ENCODE measurements at regions not wholly inside any gene's neighbourhood (a gene's known extent, or its start where the extent isn't known, plus 50 kb on each side); places are given as distances from the start of the nearest gene placed in this dataset.

DNA sequence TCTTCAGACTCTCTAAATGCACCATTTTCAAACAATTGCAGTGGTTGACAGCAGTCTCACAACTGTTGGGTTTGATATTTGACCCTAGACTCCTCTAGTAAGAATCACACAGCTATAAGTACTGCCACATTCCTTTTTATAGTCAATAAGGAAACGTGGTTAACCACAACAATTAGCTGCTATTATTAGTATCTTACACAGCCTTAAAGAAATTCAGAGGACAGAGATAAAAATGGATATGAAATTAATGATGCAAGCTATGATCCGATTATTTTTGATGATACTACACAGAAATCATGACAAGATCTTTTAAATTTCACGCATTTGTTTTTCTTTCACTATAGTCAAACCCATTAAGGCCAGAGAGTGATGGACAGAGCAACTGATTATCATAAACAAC lies 288.6 kb upstream of the C9orf72 start:
- CTCF ChIA-PET: no interaction called here

DNA sequence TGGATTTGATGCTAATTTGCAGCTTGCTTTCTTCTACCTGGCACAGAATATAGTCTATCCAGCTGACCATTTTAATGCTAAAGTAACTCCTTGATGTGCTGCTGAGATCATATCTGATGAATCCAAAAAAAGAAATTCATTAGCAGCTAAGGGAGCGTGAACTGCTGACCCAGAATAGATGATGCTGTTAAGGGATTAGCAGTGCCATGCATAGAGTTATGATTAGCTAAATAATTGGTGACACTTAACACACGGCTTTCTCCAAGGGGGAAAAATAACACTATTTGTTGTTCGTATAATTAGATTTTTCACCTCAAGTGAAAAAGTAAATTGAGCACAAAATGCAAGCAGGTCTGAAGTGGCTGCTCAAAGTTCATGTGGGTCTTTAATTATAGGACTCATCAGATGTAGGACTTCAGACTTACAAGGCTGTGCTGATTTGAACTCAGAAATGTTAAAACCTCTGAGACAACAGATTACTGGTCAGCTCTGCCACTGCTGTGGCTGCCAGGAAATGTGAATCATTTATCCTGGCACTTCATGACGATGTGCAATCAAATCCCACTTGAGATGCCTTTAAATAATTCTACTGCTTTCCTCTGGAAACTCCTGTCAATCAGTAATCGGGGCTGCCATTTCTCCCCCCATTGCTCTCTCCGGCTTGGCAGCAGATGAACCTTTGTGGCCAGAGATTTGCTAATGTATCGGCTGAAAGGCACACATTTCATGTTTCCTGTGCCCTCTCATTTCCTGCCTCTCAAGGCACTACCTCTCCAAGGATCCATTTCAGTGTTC lies 291.6 kb upstream of the C9orf72 start:
- no peak for ATAC-seq
- no peak overlapping the region for H3K4me3 ChIP-seq (ENCODE audit: low read depth in 2 of 2, low read length in 2 of 2)
- DNase-seq (ENCODE audit: low read depth, low spot score): no peak
- intact Hi-C loops (cut with micrococcal nuclease; ENCODE audit: unreplicated experiment): no loop called here
- ChIA-PET POLR2A (no interaction called here), CTCF (no interaction called here)
- in situ Hi-C loops (cut with HindIII; ENCODE audit: low pct_unique_long_range_greater_than_20kb, low sequenced_read_pairs): no loop called here
- no peaks in the 10 kb centered on the region for H3K4me1 ChIP-seq (ENCODE audit: control insufficient read depth, insufficient read depth, low read length)
- BruUV-seq (replicated peaks): no TSS peak
- no peak overlapping the region for H3K27ac ChIP-seq (ENCODE audit: low read length)
- H3K27me3 ChIP-seq (ENCODE audit: control insufficient read depth, insufficient read depth, low read length): no peaks in the 10 kb centered on the region
- TF ChIP-seq, protein P1, sequence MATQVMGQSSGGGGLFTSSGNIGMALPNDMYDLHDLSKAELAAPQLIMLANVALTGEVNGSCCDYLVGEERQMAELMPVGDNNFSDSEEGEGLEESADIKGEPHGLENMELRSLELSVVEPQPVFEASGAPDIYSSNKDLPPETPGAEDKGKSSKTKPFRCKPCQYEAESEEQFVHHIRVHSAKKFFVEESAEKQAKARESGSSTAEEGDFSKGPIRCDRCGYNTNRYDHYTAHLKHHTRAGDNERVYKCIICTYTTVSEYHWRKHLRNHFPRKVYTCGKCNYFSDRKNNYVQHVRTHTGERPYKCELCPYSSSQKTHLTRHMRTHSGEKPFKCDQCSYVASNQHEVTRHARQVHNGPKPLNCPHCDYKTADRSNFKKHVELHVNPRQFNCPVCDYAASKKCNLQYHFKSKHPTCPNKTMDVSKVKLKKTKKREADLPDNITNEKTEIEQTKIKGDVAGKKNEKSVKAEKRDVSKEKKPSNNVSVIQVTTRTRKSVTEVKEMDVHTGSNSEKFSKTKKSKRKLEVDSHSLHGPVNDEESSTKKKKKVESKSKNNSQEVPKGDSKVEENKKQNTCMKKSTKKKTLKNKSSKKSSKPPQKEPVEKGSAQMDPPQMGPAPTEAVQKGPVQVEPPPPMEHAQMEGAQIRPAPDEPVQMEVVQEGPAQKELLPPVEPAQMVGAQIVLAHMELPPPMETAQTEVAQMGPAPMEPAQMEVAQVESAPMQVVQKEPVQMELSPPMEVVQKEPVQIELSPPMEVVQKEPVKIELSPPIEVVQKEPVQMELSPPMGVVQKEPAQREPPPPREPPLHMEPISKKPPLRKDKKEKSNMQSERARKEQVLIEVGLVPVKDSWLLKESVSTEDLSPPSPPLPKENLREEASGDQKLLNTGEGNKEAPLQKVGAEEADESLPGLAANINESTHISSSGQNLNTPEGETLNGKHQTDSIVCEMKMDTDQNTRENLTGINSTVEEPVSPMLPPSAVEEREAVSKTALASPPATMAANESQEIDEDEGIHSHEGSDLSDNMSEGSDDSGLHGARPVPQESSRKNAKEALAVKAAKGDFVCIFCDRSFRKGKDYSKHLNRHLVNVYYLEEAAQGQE (IDR thresholded peaks at IDR 0.05; ENCODE audit: insufficient read depth in 1 of 2, low read depth in 2 of 2, low read length in 1 of 2): no peak
- no peak for TF ChIP-seq TCF7L2 (IDR thresholded peaks at IDR 0.05; ENCODE audit: low read depth, low read length)
- TF ChIP-seq, protein P2, sequence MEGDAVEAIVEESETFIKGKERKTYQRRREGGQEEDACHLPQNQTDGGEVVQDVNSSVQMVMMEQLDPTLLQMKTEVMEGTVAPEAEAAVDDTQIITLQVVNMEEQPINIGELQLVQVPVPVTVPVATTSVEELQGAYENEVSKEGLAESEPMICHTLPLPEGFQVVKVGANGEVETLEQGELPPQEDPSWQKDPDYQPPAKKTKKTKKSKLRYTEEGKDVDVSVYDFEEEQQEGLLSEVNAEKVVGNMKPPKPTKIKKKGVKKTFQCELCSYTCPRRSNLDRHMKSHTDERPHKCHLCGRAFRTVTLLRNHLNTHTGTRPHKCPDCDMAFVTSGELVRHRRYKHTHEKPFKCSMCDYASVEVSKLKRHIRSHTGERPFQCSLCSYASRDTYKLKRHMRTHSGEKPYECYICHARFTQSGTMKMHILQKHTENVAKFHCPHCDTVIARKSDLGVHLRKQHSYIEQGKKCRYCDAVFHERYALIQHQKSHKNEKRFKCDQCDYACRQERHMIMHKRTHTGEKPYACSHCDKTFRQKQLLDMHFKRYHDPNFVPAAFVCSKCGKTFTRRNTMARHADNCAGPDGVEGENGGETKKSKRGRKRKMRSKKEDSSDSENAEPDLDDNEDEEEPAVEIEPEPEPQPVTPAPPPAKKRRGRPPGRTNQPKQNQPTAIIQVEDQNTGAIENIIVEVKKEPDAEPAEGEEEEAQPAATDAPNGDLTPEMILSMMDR (IDR thresholded peaks at IDR 0.05): no peak
- TF ChIP-seq POLR2AphosphoS5 (IDR thresholded peaks at IDR 0.05; ENCODE audit: low read depth, low read length): no peak
- TF ChIP-seq SIN3A (IDR thresholded peaks at IDR 0.05; ENCODE audit: borderline replicate concordance, insufficient read depth, low read depth, low read length): no peak
- no peaks in the 10 kb centered on the region for H3K9me3 ChIP-seq (ENCODE audit: control insufficient read depth, insufficient read depth, low read depth, low read length)
- H3K36me3 ChIP-seq (ENCODE audit: control insufficient read depth, insufficient read depth, low read length): no peaks in the 10 kb centered on the region

More for the DNA sequence above, 288.6 kb upstream of the C9orf72 start:
- BruUV-seq (replicated peaks): no TSS peak
- intact Hi-C loops (cut with micrococcal nuclease; ENCODE audit: unreplicated experiment) (no loop called here), in situ Hi-C loops (cut with HindIII; ENCODE audit: low pct_unique_long_range_greater_than_20kb, low sequenced_read_pairs) (no loop called here)
- no peak overlapping the region for H3K4me3 ChIP-seq (ENCODE audit: low read depth in 2 of 2, low read length in 2 of 2)
- ATAC-seq: no peak
- POLR2A ChIA-PET: no interaction called here
- DNase-seq (ENCODE audit: low read depth, low spot score): no peak
- no peaks in the 10 kb centered on the region for H3K27me3 ChIP-seq (ENCODE audit: control insufficient read depth, insufficient read depth, low read length)
- H3K27ac ChIP-seq (ENCODE audit: low read length): no peak overlapping the region
- TF ChIP-seq SIN3A (IDR thresholded peaks at IDR 0.05; ENCODE audit: borderline replicate concordance, insufficient read depth, low read depth, low read length) (no peak), POLR2AphosphoS5 (IDR thresholded peaks at IDR 0.05; ENCODE audit: low read depth, low read length) (no peak), TCF7L2 (IDR thresholded peaks at IDR 0.05; ENCODE audit: low read depth, low read length) (no peak)
- TF ChIP-seq, protein P1 (IDR thresholded peaks at IDR 0.05; ENCODE audit: insufficient read depth in 1 of 2, low read depth in 2 of 2, low read length in 1 of 2): no peak
- TF ChIP-seq, protein P2 (IDR thresholded peaks at IDR 0.05): no peak
- H3K9me3 ChIP-seq (ENCODE audit: control insufficient read depth, insufficient read depth, low read depth, low read length): no peaks in the 10 kb centered on the region
- no peaks in the 10 kb centered on the region for H3K36me3 ChIP-seq (ENCODE audit: control insufficient read depth, insufficient read depth, low read length)
- H3K4me1 ChIP-seq (ENCODE audit: control insufficient read depth, insufficient read depth, low read length): no peaks in the 10 kb centered on the region
